GM12891 (cell line): ENCODE measurements at regions not wholly inside any gene's neighbourhood (a gene's known extent, or its start where the extent isn't known, plus 50 kb on each side); places are given as distances from the start of the nearest gene placed in this dataset.

Source experiments
- POLR2A ChIP-seq: IDR thresholded peaks from 2 replicates; pipeline ENCODE4 v1.6.1; 2011; ENCODE audit warnings: low read depth, low read length, control low read depth
- POLR2AphosphoS5 ChIP-seq: IDR thresholded peaks from 2 replicates; pipeline ENCODE4 v1.6.1; 2011; ENCODE audit warnings: low read depth, low read length, control low read depth
- TAF1 ChIP-seq: IDR thresholded peaks from 2 replicates; pipeline ENCODE4 v1.6.1; 2011; ENCODE audit warnings: low read depth, low read length, control low read depth

GRCh38 chr11:19647816-19648215 lies 64.8 kb upstream of the NAV2 start:
- no peak for TF ChIP-seq POLR2A
- no peak for TF ChIP-seq POLR2AphosphoS5
- no peak for TF ChIP-seq TAF1
